WTC11 (cell line): ENCODE measurements at regions not wholly inside any gene's neighbourhood (a gene's known extent, or its start where the extent isn't known, plus 50 kb on each side); places are given as distances from the start of the nearest gene placed in this dataset.

Source experiments
- ATAC-seq: fragments of 200-7000 bp; cut with Tn5 transposase; 2 replicates; pipeline ENCODE4 v1.10.0; 2021; ENCODE audit warnings: mild to moderate bottlenecking, moderate library complexity
- CTCF ChIA-PET: fragments of 300-600 bp; sonication (Branson Sonifier 250); formaldehyde crosslinking; loops from one replicate; lab custom pipeline; 2021; ENCODE audit warnings: antibody characterized with exemption; lab: Charles Lee
- POLR2A ChIA-PET: fragments of 350-600 bp; sonication (Branson Sonifier 250); formaldehyde crosslinking; loops from one replicate; lab custom pipeline; 2021; ENCODE audit warnings: antibody characterized with exemption; lab: Charles Lee
- DNase-seq: peaks from one replicate; pipeline ENCODE4 v3.0.0; 2021; ENCODE audit warnings: low spot score
- H3K27ac Mint-ChIP-seq: 2 replicates; pipeline ENCODE4 v1.8.0; 2021; ENCODE audit warnings: mixed read lengths
- H3K27me3 Mint-ChIP-seq: 2 replicates; pipeline ENCODE4 v1.8.0; 2021; ENCODE audit warnings: low read depth, mild to moderate bottlenecking, moderate library complexity, mixed read lengths
- H3K36me3 Mint-ChIP-seq: 2 replicates; pipeline ENCODE4 v1.8.0; 2021; ENCODE audit warnings: mixed read lengths
- H3K4me1 Mint-ChIP-seq: 2 replicates; pipeline ENCODE4 v1.8.0; 2022; ENCODE audit warnings: mixed read lengths
- H3K4me3 Mint-ChIP-seq: 2 replicates; pipeline ENCODE4 v1.8.0; 2021; ENCODE audit warnings: mild to moderate bottlenecking, moderate library complexity, mixed read lengths
- H3K9me3 Mint-ChIP-seq: 2 replicates; pipeline ENCODE4 v1.8.0; 2021; ENCODE audit warnings: mixed read lengths
- AR ChIP-seq: fragments of 250-450 bp; sonication (Bioruptor Pico); IDR thresholded peaks from 2 replicates; pipeline ENCODE4 v1.9.0; 2021; ENCODE audit warnings: mild to moderate bottlenecking
- CBFB ChIP-seq: sonication (generic); formaldehyde crosslinking; IDR thresholded peaks from 2 replicates; pipeline ENCODE4 v1.8.1; 2022; ENCODE audit warnings: mild to moderate bottlenecking, low read depth, missing genetic modification reagents
- ESRRA ChIP-seq: sonication (generic); formaldehyde crosslinking; IDR thresholded peaks from 2 replicates; pipeline ENCODE4 v1.8.1; 2022; ENCODE audit warnings: mild to moderate bottlenecking, missing genetic modification reagents, borderline replicate concordance
- FOXK1 ChIP-seq: sonication (generic); formaldehyde crosslinking; IDR thresholded peaks from 2 replicates; pipeline ENCODE4 v1.8.0; 2022; ENCODE audit warnings: mild to moderate bottlenecking, moderate library complexity, missing genetic modification reagents
- FOXP4 ChIP-seq: sonication (generic); formaldehyde crosslinking; IDR thresholded peaks from 2 replicates; pipeline ENCODE4 v1.8.0; 2022; ENCODE audit warnings: mild to moderate bottlenecking, missing genetic modification reagents
- GRHL2 ChIP-seq: fragments of 250-450 bp; sonication (Bioruptor Pico); IDR thresholded peaks from 2 replicates; pipeline ENCODE4 v1.8.0; 2022; ENCODE audit warnings: mild to moderate bottlenecking, moderate library complexity; ENCODE audit not compliant: insufficient replicate concordance, severe bottlenecking
- HMGA2 ChIP-seq: fragments of 250-450 bp; sonication (Bioruptor Pico); IDR thresholded peaks from 2 replicates; pipeline ENCODE4 v1.4.0; 2021; ENCODE audit warnings: mild to moderate bottlenecking, moderate library complexity
- NFATC4 ChIP-seq: fragments of 250-450 bp; sonication (Bioruptor Pico); IDR thresholded peaks from 2 replicates; pipeline ENCODE4 v1.9.0; 2021; ENCODE audit warnings: mild to moderate bottlenecking
- NR2C2 ChIP-seq: sonication (generic); formaldehyde crosslinking; IDR thresholded peaks from 2 replicates; pipeline ENCODE4 v1.8.0; 2022; ENCODE audit warnings: mild to moderate bottlenecking, missing genetic modification reagents
- PRDM15 ChIP-seq: sonication (generic); formaldehyde crosslinking; IDR thresholded peaks from 2 replicates; pipeline ENCODE4 v1.8.0; 2022; ENCODE audit warnings: missing genetic modification reagents
- RELA ChIP-seq: sonication (generic); formaldehyde crosslinking; IDR thresholded peaks from 2 replicates; pipeline ENCODE4 v1.8.1; 2022; ENCODE audit warnings: missing genetic modification reagents, mild to moderate bottlenecking, borderline replicate concordance
- SOX15 ChIP-seq: fragments of 250-450 bp; sonication (Bioruptor Pico); IDR thresholded peaks from 2 replicates; pipeline ENCODE4 v1.9.0; 2021; ENCODE audit warnings: mild to moderate bottlenecking
- TEAD4 ChIP-seq: sonication (generic); formaldehyde crosslinking; IDR thresholded peaks from 2 replicates; pipeline ENCODE4 v1.8.0; 2022; ENCODE audit warnings: mild to moderate bottlenecking, missing genetic modification reagents
- USF1 ChIP-seq: sonication (generic); formaldehyde crosslinking; IDR thresholded peaks from 2 replicates; pipeline ENCODE4 v1.8.0; 2022; ENCODE audit warnings: mild to moderate bottlenecking, missing genetic modification reagents
- USF2 ChIP-seq: sonication (generic); formaldehyde crosslinking; IDR thresholded peaks from 2 replicates; pipeline ENCODE4 v1.8.1; 2023; ENCODE audit warnings: mild to moderate bottlenecking, missing genetic modification reagents, moderate library complexity
- ZNF219 ChIP-seq: sonication (generic); formaldehyde crosslinking; IDR thresholded peaks from 2 replicates; pipeline ENCODE4 v1.8.0; 2023; ENCODE audit warnings: missing genetic modification reagents, mild to moderate bottlenecking, borderline replicate concordance
- ZNF423 ChIP-seq: fragments of 250-450 bp; sonication (Bioruptor Pico); IDR thresholded peaks from 2 replicates; pipeline ENCODE4 v2.1.2; 2022; ENCODE audit warnings: mild to moderate bottlenecking, moderate library complexity

GRCh38 chrX:130523460-130524394, 121.9 kb downstream of the RBMX2 start:
- H3K36me3 Mint-ChIP-seq, result no peaks in the 10 kb centered on the region
- no peak for TF ChIP-seq ZNF219 (CRISPR knock-in tag)
- TF ChIP-seq USF2 (CRISPR knock-in tag), result no peak
- no peak for TF ChIP-seq GRHL2 (CRISPR knock-in tag)
- no peak for TF ChIP-seq CBFB (CRISPR knock-in tag)
- TF ChIP-seq AR (CRISPR knock-in tag), result no peak
- no peak for TF ChIP-seq TEAD4 (CRISPR knock-in tag)
- TF ChIP-seq FOXP4 (CRISPR knock-in tag), result no peak
- TF ChIP-seq NFATC4 (CRISPR knock-in tag), result no peak
- TF ChIP-seq HMGA2 (CRISPR knock-in tag), result no peak
- no peak for TF ChIP-seq USF1 (CRISPR knock-in tag)
- TF ChIP-seq ZNF423 (CRISPR knock-in tag), result no peak
- TF ChIP-seq NR2C2 (CRISPR knock-in tag), result no peak
- no peak for TF ChIP-seq FOXK1 (CRISPR knock-in tag)
- TF ChIP-seq SOX15, result no peak
- no peak for TF ChIP-seq PRDM15 (CRISPR knock-in tag)
- TF ChIP-seq RELA, result no peak
- no peak for TF ChIP-seq ESRRA (CRISPR knock-in tag)
- H3K4me3 Mint-ChIP-seq, result 0 out of 2 replicates have a peak overlapping the region, but pooled peaks have one; percentile 24
- ChIA-PET CTCF (no interaction called here), POLR2A (no interaction called here)
- no peaks in the 10 kb centered on the region for H3K9me3 Mint-ChIP-seq
- H3K27ac Mint-ChIP-seq, result no peak overlapping the region
- DNase-seq, result peak; percentile 14
- H3K4me1 Mint-ChIP-seq, result no peaks in the 10 kb centered on the region
- H3K27me3 Mint-ChIP-seq, result no peaks in the 10 kb centered on the region
- ATAC-seq, result no peak; the same call in 1 of the 2 replicates
